ENCODE measurements at regions not wholly inside any gene's neighbourhood (a gene's known extent, or its start where the extent isn't known, plus 50 kb on each side); places are given as distances from the start of the nearest gene placed in this dataset.
"Not testable (repeated sequence)": the region's sequence is repeated elsewhere in the genome, so short reads cannot be mapped to it uniquely, and the experiment has no call there.

- not testable (repeated sequence) for DNase-seq
Measured at GRCh38 chr13:86253497-86253896, 454.3 kb upstream of the SLITRK6 start.

GRCh38 chr13:86255820-86256219, 456.6 kb upstream of the SLITRK6 start:
- DNase-seq: not testable (repeated sequence)

- no peak for DNase-seq
Measured at GRCh38 chr13:86269511-86269910, 470.3 kb upstream of the SLITRK6 start.

- DNase-seq: no peak
Measured at GRCh38 chr13:86282442-86282841, 483.2 kb upstream of the SLITRK6 start.

GRCh38 chr13:86283031-86283430, 483.8 kb upstream of the SLITRK6 start:
- DNase-seq: no peak

- DNase-seq: no peak
Measured at GRCh38 chr13:86298725-86299124, 499.5 kb upstream of the SLITRK6 start.

GRCh38 chr13:86299128-86299527, 499.9 kb upstream of the SLITRK6 start:
- no peak for DNase-seq

- DNase-seq: no peak
Measured at GRCh38 chr13:86309881-86310280, 510.7 kb upstream of the SLITRK6 start.

- no peak for DNase-seq
Measured at GRCh38 chr13:86313421-86313820, 514.2 kb upstream of the SLITRK6 start.

- no peak for DNase-seq
Measured at GRCh38 chr13:86318450-86318849, 519.2 kb upstream of the SLITRK6 start.

- no peak for DNase-seq
Measured at GRCh38 chr13:86324191-86324590, 525.0 kb upstream of the SLITRK6 start.

GRCh38 chr13:86355301-86355700, 556.1 kb upstream of the SLITRK6 start:
- no peak for DNase-seq

GRCh38 chr13:86357106-86357505, 557.9 kb upstream of the SLITRK6 start:
- no peak for DNase-seq

GRCh38 chr13:86363749-86364148, 564.5 kb upstream of the SLITRK6 start:
- not testable (repeated sequence) for DNase-seq

GRCh38 chr13:86368924-86369323, 569.7 kb upstream of the SLITRK6 start:
- no peak for DNase-seq

GRCh38 chr13:86377451-86377850, 578.2 kb upstream of the SLITRK6 start:
- no peak for DNase-seq

- no peak for DNase-seq
Measured at GRCh38 chr13:86378628-86379027, 579.4 kb upstream of the SLITRK6 start.

- DNase-seq: no peak
Measured at GRCh38 chr13:86383151-86383550, 583.9 kb upstream of the SLITRK6 start.

GRCh38 chr13:86383561-86383960, 584.3 kb upstream of the SLITRK6 start:
- no peak for DNase-seq

GRCh38 chr13:86397635-86398034, 598.4 kb upstream of the SLITRK6 start:
- DNase-seq: no peak

- no peak for DNase-seq
Measured at GRCh38 chr13:86399572-86399971, 600.4 kb upstream of the SLITRK6 start.

- no peak for DNase-seq
Measured at GRCh38 chr13:86402500-86402899, 603.3 kb upstream of the SLITRK6 start.

- DNase-seq: no peak
Measured at GRCh38 chr13:86403181-86403580, 604.0 kb upstream of the SLITRK6 start.

GRCh38 chr13:86409466-86410241, 610.4 kb upstream of the SLITRK6 start:
- DNase-seq: no peak

GRCh38 chr13:86425170-86425815, 626.1 kb upstream of the SLITRK6 start:
- no peak for DNase-seq

Data from CD4-positive, alpha-beta T cell treated with Interferon gamma for 1 hour (primary cell).